CD4-positive, CD25-positive, alpha-beta regulatory T cell (primary cell): ENCODE measurements at regions not wholly inside any gene's neighbourhood (a gene's known extent, or its start where the extent isn't known, plus 50 kb on each side); places are given as distances from the start of the nearest gene placed in this dataset.
A peak's percentile ranks its signal among the peaks of the same experiment; 100 is the strongest.

Experiments used
- ATAC-seq, 2 donors: fragments of 150-1000 bp; cut with Tn5 transposase; one replicate each; pipeline ENCODE4 v1.10.0; 2021; ENCODE audit warnings: low read depth in 2 of 2, moderate number of reproducible peaks in 2 of 2, moderate library complexity in 1 of 2
- DNase-seq, 3 donors: peaks; one replicate each; pipeline versions ENCODE4 v3.0.0 to v3.0.0-alpha.2; 2012 to 2022; ENCODE audit warnings: mixed read lengths in 1 of 3
- H3K27ac ChIP-seq: one replicate; pipeline ENCODE4 v1.7.0; 2013; ENCODE audit warnings: mild to moderate bottlenecking, low read length; ENCODE audit not compliant: insufficient read depth, poor library complexity, severe bottlenecking
- H3K27me3 ChIP-seq: one replicate; pipeline ENCODE4 v1.7.0; 2013; ENCODE audit warnings: low read length; ENCODE audit not compliant: control insufficient read depth, insufficient read depth
- H3K36me3 ChIP-seq: one replicate; pipeline ENCODE4 v1.7.0; 2013; ENCODE audit warnings: mild to moderate bottlenecking, low read length, moderate library complexity; ENCODE audit not compliant: control insufficient read depth, insufficient read depth
- H3K4me1 ChIP-seq: 2 replicates; pipeline ENCODE4 v1.7.0; 2013; ENCODE audit warnings: mild to moderate bottlenecking, low read length; ENCODE audit not compliant: insufficient read depth, control insufficient read depth, poor library complexity, severe bottlenecking
- H3K4me3 ChIP-seq: one replicate; pipeline ENCODE4 v1.7.0; 2013; ENCODE audit warnings: low read depth, mild to moderate bottlenecking, low read length, moderate library complexity
- H3K9me3 ChIP-seq, 2 experiments: 1 replicate in 1 of 2; 2 replicates in 1 of 2; pipeline ENCODE4 v1.7.0; 2013; ENCODE audit warnings: low read length in 2 of 2, mild to moderate bottlenecking in 1 of 2, moderate library complexity in 1 of 2; ENCODE audit not compliant: control insufficient read depth in 2 of 2
- H3K27ac Mint-ChIP-seq, 3 donors: one replicate each; pipeline ENCODE4 v1.8.0; 2020 to 2022; ENCODE audit warnings: mild to moderate bottlenecking in 3 of 3, mixed read lengths in 3 of 3, moderate library complexity in 2 of 3
- H3K27me3 Mint-ChIP-seq: one replicate; pipeline ENCODE4 v1.8.0; 2022; ENCODE audit warnings: mild to moderate bottlenecking, mixed read lengths
- H3K36me3 Mint-ChIP-seq: one replicate; pipeline ENCODE4 v1.8.0; 2020; ENCODE audit warnings: mixed read lengths
- H3K4me1 Mint-ChIP-seq, 4 donors: one replicate each; pipeline ENCODE4 v1.8.0; 2020 to 2022; ENCODE audit warnings: mixed read lengths in 4 of 4, mild to moderate bottlenecking in 1 of 4
- H3K4me3 Mint-ChIP-seq, 4 donors: one replicate each; pipeline ENCODE4 v1.8.0; 2020 to 2022; ENCODE audit warnings: mild to moderate bottlenecking in 4 of 4, mixed read lengths in 4 of 4, moderate library complexity in 3 of 4
- H3K9me3 Mint-ChIP-seq, 7 donors: one replicate each; pipeline ENCODE4 v1.8.0; 2020 to 2022; ENCODE audit warnings: mixed read lengths in 7 of 7, mild to moderate bottlenecking in 3 of 7, moderate library complexity in 2 of 7

GRCh38 chr6:100138346-100139022 lies 144.5 kb upstream of the MCHR2 start:
- Histone ChIP-seq H3K36me3 (no peaks in the 10 kb centered on the region), H3K4me1 (no peaks in the 10 kb centered on the region), H3K27me3 (peaks cover 3% of the 10 kb centered on the region), H3K9me3 (no peaks in the 10 kb centered on the region), H3K27ac (no peak overlapping the region), H3K4me3 (no peak overlapping the region)
- Mint-ChIP-seq H3K4me3 (no peak overlapping the region), H3K36me3 (no peaks in the 10 kb centered on the region), H3K27ac (no peak overlapping the region), H3K27me3 (peaks cover 5% of the 10 kb centered on the region), H3K9me3 (peaks cover 0 to 3% (median 0%) of the 10 kb centered on the region in 7 donors), H3K4me1 (no peaks in the 10 kb centered on the region)
- no peak for DNase-seq
- no peak for ATAC-seq

- H3K4me1 ChIP-seq = no peaks in the 10 kb centered on the region
- peaks cover 3% of the 10 kb centered on the region for H3K27me3 ChIP-seq
- DNase-seq (no peak), ATAC-seq (no peak)
- H3K9me3 Mint-ChIP-seq = peaks cover 0 to 3% (median 0%) of the 10 kb centered on the region in 7 donors
- no peaks in the 10 kb centered on the region for H3K36me3 ChIP-seq
- H3K36me3 Mint-ChIP-seq = no peaks in the 10 kb centered on the region
- H3K9me3 ChIP-seq = no peaks in the 10 kb centered on the region
- peaks cover 2% of the 10 kb centered on the region for H3K27me3 Mint-ChIP-seq
- H3K27ac Mint-ChIP-seq = no peak overlapping the region
- no peak overlapping the region for H3K27ac ChIP-seq
- no peaks in the 10 kb centered on the region for H3K4me1 Mint-ChIP-seq
- no peak overlapping the region for H3K4me3 ChIP-seq
- H3K4me3 Mint-ChIP-seq = no peak overlapping the region
These were observed 143.7 kb upstream of the MCHR2 start for GRCh38 chr6:100137759-100138158.

- peaks cover under 1% of the 10 kb centered on the region for H3K27me3 ChIP-seq
- H3K9me3 ChIP-seq = no peaks in the 10 kb centered on the region
- no peak overlapping the region for H3K27ac Mint-ChIP-seq
- no peaks in the 10 kb centered on the region for H3K36me3 Mint-ChIP-seq
- ATAC-seq (no peak), DNase-seq (no peak)
- no peak overlapping the region for H3K4me3 Mint-ChIP-seq
- H3K27ac ChIP-seq = no peak overlapping the region
- no peak overlapping the region for H3K4me3 ChIP-seq
- no peaks in the 10 kb centered on the region for H3K27me3 Mint-ChIP-seq
- H3K4me1 Mint-ChIP-seq = no peaks in the 10 kb centered on the region
- peaks cover 0 to 4% (median 0%) of the 10 kb centered on the region in 7 donors for H3K9me3 Mint-ChIP-seq
- H3K36me3 ChIP-seq = no peaks in the 10 kb centered on the region
- no peaks in the 10 kb centered on the region for H3K4me1 ChIP-seq
These were observed 142.6 kb upstream of the MCHR2 start for GRCh38 chr6:100136590-100136989.

GRCh38 chr6:100135977-100136376 lies 142.0 kb upstream of the MCHR2 start:
- Histone ChIP-seq H3K27me3 (no peaks in the 10 kb centered on the region), H3K27ac (no peak overlapping the region), H3K36me3 (no peaks in the 10 kb centered on the region), H3K4me1 (no peaks in the 10 kb centered on the region), H3K4me3 (no peak overlapping the region), H3K9me3 (peaks cover 0 to under 1% of the 10 kb centered on the region in 2 experiments)
- Mint-ChIP-seq H3K36me3 (no peaks in the 10 kb centered on the region), H3K27me3 (peaks cover 5% of the 10 kb centered on the region), H3K9me3 (peaks cover 0 to 10% (median 0%) of the 10 kb centered on the region in 7 donors), H3K4me1 (no peaks in the 10 kb centered on the region), H3K4me3 (no peak overlapping the region), H3K27ac (no peak overlapping the region)
- ATAC-seq = no peak
- no peak for DNase-seq

GRCh38 chr6:100134703-100135102 lies 140.7 kb upstream of the MCHR2 start:
- no peaks in the 10 kb centered on the region for H3K27me3 ChIP-seq
- no peaks in the 10 kb centered on the region for H3K4me1 ChIP-seq

GRCh38 chr6:100134297-100134696 lies 140.3 kb upstream of the MCHR2 start:
- peaks cover 0 to 16% (median 0%) of the 10 kb centered on the region in 7 donors for H3K9me3 Mint-ChIP-seq
- Histone ChIP-seq H3K27me3 (no peaks in the 10 kb centered on the region), H3K27ac (no peak overlapping the region), H3K4me3 (no peak overlapping the region), H3K4me1 (no peaks in the 10 kb centered on the region), H3K9me3 (peaks cover 0 to 3% of the 10 kb centered on the region in 2 experiments), H3K36me3 (no peaks in the 10 kb centered on the region)
- no peak for DNase-seq
- H3K4me1 Mint-ChIP-seq = no peaks in the 10 kb centered on the region
- peaks cover 5% of the 10 kb centered on the region for H3K27me3 Mint-ChIP-seq
- H3K27ac Mint-ChIP-seq = peak overlapping the region in 1 of 3 donors; percentile 74
- no peak overlapping the region for H3K4me3 Mint-ChIP-seq
- no peak for ATAC-seq
- H3K36me3 Mint-ChIP-seq = no peaks in the 10 kb centered on the region

More at GRCh38 chr6:100134703-100135102, 140.7 kb upstream of the MCHR2 start:
- no peak overlapping the region for H3K27ac Mint-ChIP-seq
- Histone ChIP-seq H3K4me3 (no peak overlapping the region), H3K9me3 (peaks cover 0 to 3% of the 10 kb centered on the region in 2 experiments), H3K27ac (no peak overlapping the region), H3K36me3 (no peaks in the 10 kb centered on the region)
- no peaks in the 10 kb centered on the region for H3K4me1 Mint-ChIP-seq
- peaks cover 5% of the 10 kb centered on the region for H3K27me3 Mint-ChIP-seq
- no peak for ATAC-seq
- no peak for DNase-seq
- H3K36me3 Mint-ChIP-seq = no peaks in the 10 kb centered on the region
- no peak overlapping the region for H3K4me3 Mint-ChIP-seq
- peaks cover 0 to 16% (median 0%) of the 10 kb centered on the region in 7 donors for H3K9me3 Mint-ChIP-seq

- Histone ChIP-seq H3K27me3 (no peaks in the 10 kb centered on the region), H3K9me3 (peaks cover 0 to 3% of the 10 kb centered on the region in 2 experiments), H3K36me3 (no peaks in the 10 kb centered on the region), H3K4me1 (no peaks in the 10 kb centered on the region), H3K27ac (no peak overlapping the region), H3K4me3 (no peak overlapping the region)
- H3K4me3 Mint-ChIP-seq = no peak overlapping the region
- ATAC-seq = no peak
- H3K27ac Mint-ChIP-seq = no peak overlapping the region
- H3K4me1 Mint-ChIP-seq = no peaks in the 10 kb centered on the region
- H3K9me3 Mint-ChIP-seq = peaks cover 0 to 13% (median 0%) of the 10 kb centered on the region in 7 donors
- peaks cover 5% of the 10 kb centered on the region for H3K27me3 Mint-ChIP-seq
- no peak for DNase-seq
- H3K36me3 Mint-ChIP-seq = no peaks in the 10 kb centered on the region
These were observed 138.0 kb upstream of the MCHR2 start for GRCh38 chr6:100132005-100132404.

- Histone ChIP-seq H3K27me3 (no peaks in the 10 kb centered on the region), H3K27ac (no peak overlapping the region), H3K4me3 (no peak overlapping the region), H3K9me3 (peaks cover 0 to 3% of the 10 kb centered on the region in 2 experiments), H3K36me3 (no peaks in the 10 kb centered on the region), H3K4me1 (no peaks in the 10 kb centered on the region)
- no peak for ATAC-seq
- Mint-ChIP-seq H3K27ac (no peak overlapping the region), H3K9me3 (peaks cover 0 to 13% (median 0%) of the 10 kb centered on the region in 7 donors), H3K4me3 (no peak overlapping the region), H3K4me1 (no peaks in the 10 kb centered on the region), H3K36me3 (no peaks in the 10 kb centered on the region), H3K27me3 (peaks cover 5% of the 10 kb centered on the region)
- no peak for DNase-seq
These were observed 136.6 kb upstream of the MCHR2 start for GRCh38 chr6:100130630-100131029.
